GM21390 (cell line): ENCODE measurements at regions not wholly inside any gene's neighbourhood (a gene's known extent, or its start where the extent isn't known, plus 50 kb on each side); places are given as distances from the start of the nearest gene placed in this dataset.

Source experiments
- ATAC-seq: cut with Tn5 transposase; IDR thresholded peaks from one replicate; pipeline ENCODE4 v1.9.1; 2021; ENCODE audit not compliant: unreplicated experiment

DNA sequence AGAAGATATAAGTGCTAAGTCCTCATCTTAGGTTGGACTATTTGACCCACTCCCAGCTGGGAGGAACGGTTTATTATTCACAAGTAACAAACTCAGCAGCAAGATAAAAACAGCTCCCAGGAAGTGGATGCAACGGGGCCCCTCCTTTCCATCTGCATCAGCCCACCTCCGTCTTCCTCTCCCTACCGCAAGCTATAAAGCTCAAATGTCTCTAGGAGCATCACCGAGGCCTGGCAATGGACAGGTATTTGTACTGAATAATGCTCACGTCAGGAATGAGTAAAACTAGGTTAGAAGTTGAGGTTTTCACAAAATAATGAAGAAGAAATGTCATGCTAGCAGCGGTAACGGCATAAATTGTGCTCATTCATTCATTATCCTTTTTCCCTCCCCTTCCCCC lies 408.7 kb upstream of the PSMD7 start:
- ATAC-seq = no peak

DNA sequence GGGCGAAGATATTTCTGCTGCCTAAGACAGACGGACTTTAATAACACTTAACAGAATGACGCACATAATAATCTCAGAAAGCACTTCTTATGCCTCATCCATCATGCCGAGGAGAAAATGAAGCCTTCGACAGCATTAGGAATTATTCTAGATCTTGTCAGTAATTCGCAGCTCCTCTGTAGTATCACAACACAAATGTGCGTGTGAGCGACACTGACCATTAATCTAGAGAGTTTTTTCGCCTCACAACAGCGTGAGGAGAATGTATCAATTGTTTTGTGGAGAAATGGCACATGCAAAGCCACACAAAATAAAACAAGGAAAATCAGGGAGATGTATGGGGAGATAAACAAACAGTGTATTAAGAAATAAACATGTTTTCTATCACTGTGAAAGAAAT lies 410.2 kb upstream of the PSMD7 start:
- no peak for ATAC-seq

DNA sequence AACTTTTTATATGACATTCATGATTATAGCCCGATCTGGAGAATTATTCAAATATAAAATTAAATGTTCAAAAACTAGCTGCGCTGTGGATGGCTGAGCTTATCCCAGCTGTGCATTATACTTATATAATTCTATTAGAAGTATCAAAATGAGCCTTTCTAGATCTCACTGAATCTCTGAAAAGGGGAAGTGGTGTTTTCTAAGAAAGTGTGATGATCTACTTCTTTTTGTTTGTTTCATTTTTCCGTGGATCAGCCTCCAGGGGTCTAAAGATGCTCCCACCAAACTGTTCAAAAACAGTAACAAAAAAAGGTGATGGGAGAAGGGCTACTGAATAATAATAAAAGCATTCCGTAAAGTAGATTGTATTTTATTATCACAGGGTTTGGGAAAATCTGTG lies 411.3 kb upstream of the PSMD7 start:
- no peak for ATAC-seq

DNA sequence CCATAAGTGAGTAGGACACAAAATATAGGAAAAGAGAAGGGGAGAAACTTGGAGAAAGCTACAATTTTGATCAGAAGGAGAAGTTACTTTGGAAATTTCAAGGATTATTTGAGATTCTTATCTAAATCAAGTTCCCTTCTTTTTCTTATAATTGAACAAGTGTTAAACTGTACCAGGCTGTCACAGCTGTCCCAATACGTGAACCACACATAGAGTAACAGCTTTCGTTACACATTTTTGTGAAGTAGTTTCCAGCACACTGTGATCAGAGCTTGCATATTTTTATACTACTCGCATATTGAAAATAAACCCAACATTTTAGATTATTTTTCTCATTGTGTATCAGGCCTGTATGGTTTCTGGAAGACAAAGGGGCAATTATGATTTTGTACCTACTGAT lies 412.8 kb upstream of the PSMD7 start:
- ATAC-seq = no peak

DNA sequence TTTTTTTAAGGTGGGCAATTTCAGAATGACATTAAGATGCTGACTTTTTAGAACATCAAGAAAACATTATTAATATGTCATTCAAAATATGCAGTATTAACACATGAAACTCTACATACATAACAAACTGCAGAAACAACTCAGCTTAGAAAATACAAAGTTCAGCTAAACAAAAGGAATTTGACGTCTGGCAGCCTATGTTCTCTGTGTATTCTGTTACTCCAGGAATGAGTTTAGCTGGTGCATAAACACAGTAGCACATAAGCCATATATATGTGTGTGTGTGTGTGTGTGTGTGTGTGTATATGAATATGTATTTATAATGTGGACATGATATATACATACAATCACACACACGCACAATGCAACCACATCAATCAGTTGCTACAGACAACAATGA lies 413.5 kb upstream of the PSMD7 start:
- ATAC-seq = no peak

GRCh38 chr16:73882651-73883050 lies 414.0 kb upstream of the PSMD7 start:
- no peak for ATAC-seq

DNA sequence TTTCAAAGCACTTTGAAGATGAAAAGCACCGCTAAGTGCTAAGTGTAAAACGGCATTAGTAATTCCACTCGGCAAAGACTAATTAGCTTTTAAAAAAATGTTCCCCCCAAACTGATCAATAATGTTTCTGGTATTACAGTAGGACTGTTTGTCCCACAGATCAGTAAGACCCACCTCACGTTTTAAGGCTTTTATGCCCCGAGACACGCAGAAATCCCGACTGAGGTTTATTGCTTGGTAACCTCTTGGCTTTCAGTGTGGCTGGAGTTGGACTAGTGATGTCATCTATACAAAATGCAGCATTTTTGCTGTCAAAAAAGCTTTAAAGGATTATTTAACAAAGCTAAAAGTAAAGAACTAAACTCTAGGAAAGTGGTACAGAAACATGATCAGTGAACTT lies 414.6 kb upstream of the PSMD7 start:
- no peak for ATAC-seq

DNA sequence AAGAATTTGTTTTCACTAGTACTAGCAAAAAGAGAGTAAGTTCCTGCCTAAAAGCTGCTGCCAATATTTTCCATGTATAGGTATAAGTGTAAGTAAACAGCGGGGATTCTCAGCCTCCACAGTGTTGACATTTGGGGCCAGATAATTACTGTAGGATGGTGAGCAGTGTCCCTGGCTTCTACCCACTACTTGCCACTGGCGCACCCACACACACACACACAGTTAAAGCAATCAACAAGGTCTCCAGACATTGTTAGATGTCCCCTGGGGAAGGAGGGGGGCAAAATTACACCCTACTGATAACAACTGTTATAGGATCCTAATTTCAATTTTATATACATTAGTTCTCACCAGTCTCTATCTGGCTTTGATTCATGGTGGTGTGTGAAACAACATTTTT lies 417.0 kb upstream of the PSMD7 start:
- no peak for ATAC-seq

- ATAC-seq = no peak
Measured at GRCh38 chr16:73878611-73879010, 418.0 kb upstream of the PSMD7 start.

- ATAC-seq = no peak
Measured at GRCh38 chr16:73877150-73877549, 419.5 kb upstream of the PSMD7 start.

DNA sequence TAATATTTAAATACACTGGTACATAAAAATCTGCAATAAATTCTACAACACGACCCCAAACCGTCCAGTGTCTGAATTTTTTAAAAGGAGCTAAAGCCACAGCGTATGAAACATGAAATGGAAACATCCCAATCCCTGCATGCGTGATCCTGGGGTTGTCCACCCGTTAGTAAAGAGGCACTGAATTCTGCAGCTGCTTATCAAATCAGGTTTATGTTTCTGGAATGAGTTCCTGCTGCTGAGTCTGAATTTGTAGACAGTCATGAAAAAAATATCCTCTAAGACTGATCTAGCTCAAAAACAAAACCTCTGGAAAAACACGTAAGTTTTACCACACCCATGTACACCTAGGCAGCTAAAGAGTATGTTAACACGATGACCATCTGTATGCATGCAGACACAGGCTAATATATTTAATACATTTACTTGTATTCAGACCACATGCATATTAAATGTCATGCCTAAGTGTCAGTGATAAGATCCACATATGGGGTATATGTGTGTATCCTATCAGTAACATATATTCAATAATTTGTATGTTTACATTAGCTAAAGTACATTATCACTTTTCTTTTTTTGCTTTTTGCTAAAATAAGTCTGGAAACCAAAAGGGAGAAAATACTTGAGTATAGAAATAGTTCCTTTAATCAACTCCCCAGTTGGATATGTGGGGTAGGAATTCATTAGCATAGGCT lies 420.5 kb upstream of the PSMD7 start:
- ATAC-seq = no peak

- ATAC-seq = no peak
Measured at GRCh38 chr16:73874324-73874723, 422.3 kb upstream of the PSMD7 start.

DNA sequence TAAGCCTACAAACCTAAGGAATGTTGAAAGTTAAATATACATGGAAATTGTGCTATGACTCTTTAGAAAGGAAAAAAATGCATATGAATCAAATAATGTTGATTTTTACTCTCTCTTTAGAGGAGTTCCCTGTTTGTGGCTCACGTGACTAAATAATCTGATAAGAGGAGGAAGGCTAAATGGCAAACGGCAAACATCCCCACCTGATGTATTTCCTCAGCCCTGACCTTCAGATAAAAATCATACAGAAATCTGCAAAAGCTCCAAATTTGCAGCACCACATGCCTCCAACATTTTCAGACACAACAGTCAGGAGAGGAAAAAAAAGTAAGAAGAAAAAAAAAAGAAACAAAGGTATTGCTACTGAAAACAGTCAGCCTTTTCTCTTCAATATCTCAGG lies 423.0 kb upstream of the PSMD7 start:
- no peak for ATAC-seq

- ATAC-seq = no peak
Measured at GRCh38 chr16:73872856-73873255, 423.8 kb upstream of the PSMD7 start.

DNA sequence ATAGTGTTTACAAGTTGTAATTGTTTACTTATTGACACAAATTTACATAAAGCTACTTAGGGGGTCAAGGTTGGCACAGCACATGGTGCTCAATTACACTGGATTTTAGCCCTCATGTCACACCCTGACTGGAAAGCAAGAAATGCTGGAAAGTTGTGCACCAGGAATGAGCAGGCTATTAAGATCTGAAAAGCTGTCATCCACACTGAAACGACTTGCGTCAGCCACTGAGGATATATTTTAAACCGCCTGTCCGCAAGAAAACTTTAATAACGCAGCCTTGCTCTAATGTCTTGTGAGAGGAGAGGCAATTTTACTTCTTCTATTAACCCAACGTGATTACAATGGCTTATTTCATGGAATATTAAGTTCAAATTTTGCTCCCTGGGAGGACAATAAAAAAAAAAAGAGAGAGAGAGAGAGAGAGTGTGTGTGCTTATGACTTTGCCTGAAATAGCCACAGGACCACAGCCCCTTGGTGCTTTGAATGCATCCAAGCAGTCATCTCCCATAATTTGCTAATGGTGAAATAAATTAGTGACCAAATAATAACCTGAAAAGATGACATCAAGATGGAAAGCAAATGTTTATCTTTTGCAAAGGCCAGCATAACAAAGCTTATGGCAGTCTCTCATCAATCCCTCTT lies 425.4 kb upstream of the PSMD7 start:
- no peak for ATAC-seq

DNA sequence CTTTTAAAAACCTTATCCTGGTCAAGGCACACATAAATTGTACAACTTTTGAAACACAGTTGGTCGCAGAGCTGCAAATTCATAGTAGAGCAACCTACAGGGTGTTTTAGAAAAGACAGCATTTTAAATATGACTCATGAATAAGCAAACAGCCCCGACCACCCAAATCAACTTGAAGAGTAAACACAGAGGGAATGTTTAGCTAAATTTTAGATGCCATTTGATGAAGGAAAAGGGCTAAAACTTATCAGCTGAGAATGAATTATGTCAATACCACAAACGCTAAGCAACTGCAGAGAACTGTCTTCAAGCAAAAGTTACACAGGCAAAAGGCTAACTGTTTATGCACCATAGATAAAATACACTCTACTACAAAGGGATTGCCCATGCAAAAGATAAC lies 427.5 kb upstream of the PSMD7 start:
- no peak for ATAC-seq

DNA sequence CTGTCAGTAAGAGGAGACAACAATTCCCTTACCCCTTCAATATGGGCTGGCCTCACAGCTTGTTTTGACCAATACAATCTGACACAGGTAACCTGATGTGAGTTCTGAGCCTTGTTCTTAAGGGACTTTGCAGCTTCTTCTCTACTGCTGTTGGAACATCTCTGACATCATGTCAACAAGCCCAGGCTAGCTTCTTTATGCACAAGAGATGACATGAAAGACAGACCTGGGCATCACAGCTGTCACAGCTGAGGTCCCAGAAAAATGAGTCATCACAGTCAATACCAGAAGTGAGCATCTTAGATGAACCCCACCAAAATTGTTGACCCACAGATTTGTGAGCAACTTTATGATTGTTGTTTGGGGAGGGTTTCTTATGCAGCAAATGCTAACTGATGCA lies 431.7 kb upstream of the PSMD7 start:
- no peak for ATAC-seq

DNA sequence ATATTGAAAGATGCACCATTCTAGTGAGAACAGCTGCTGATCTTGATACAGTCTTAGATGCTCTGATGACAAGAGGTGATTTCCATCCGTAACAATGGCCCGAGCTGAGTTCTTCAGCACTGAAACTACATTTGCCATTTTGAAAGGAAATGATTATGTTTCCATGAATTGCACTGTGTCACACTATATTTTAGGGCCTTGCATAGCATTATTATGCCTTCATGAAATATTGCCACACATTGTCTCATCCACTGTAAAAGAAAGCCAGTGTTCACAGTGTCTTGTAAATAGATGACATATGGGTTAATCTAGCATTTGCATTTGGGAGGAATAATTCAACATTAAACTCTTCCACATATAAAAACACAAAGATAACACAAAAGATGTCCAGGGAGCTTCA lies 438.3 kb upstream of the PSMD7 start:
- ATAC-seq = no peak

- no peak for ATAC-seq
Measured at GRCh38 chr16:73853968-73854367, 442.6 kb upstream of the PSMD7 start.

DNA sequence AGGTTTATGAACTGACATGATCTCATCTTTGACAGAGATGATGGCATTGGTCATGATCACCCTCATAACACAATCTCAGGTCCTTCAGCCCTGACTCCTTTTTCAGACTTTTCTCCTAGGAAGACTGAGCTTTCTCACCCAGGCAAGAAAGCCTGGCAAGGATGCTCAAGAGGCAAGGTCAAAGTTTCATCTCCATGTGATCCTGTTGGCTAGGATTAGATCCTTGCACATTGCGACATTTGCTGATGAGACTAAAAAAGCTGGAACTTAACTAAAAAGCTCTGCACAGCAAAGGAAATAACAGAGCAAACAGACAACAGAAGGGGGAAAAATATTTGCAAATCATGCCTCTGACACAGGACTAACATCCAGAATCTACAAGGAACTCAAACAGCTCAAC lies 444.1 kb upstream of the PSMD7 start:
- ATAC-seq = no peak

DNA sequence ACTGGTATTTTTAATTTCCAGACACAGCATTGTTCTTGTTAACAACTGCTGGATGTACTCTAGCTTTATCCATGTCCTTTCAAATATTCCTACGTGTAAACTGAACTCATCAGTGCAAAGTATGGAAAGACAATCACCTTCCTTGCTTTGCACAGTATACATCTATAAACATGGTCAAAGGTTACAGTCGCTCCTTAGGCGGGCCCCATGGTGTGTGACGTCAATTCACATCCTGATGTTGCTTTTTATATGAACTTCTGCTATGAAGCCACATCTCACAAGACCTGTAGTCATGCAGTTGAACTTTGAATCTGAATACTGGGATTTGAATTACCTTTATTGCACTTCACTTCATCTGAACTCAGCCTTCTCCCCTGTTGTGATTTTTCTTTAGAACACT lies 447.6 kb upstream of the PSMD7 start:
- no peak for ATAC-seq

DNA sequence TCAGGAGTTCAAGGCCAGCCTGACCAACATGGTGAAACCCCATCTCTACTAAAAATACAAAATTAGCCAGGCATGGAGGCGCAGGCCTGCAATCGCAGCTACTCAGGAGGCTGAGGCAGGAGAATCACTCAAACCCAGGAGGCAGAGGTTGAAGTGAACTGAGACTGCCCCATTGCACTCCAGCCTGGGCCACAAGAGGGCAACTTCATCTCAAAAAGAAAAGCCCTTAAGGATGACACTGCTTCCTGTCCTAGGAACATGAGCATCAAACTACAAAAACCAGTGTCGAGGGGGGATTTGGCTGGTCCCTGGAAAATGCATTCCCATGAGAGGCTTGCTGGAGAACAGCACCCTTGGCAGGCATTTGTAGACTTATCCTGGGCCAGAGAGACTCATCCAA lies 449.5 kb upstream of the PSMD7 start:
- ATAC-seq = no peak

DNA sequence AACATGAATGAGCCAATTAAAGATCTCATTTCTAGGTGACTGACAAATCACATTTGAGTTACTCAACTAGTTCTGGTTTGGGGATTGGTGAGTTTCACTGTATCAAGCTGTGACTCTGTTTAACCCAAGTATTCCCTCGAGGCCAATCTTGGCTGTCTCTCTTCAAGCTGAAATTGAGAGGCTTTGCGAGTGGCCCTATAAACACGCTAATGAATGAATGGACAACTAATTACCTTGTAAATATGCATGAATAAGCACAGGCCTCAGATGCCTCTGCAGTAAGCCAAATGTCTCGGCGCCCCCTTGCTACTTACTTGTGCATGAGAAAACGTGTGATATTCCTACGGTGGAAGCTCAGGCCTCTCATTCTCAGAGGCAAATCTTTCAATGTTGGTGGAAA lies 450.3 kb upstream of the PSMD7 start:
- no peak for ATAC-seq
